ENCODE measurements at regions not wholly inside any gene's neighbourhood (a gene's known extent, or its start where the extent isn't known, plus 50 kb on each side); places are given as distances from the start of the nearest gene placed in this dataset.

DNA sequence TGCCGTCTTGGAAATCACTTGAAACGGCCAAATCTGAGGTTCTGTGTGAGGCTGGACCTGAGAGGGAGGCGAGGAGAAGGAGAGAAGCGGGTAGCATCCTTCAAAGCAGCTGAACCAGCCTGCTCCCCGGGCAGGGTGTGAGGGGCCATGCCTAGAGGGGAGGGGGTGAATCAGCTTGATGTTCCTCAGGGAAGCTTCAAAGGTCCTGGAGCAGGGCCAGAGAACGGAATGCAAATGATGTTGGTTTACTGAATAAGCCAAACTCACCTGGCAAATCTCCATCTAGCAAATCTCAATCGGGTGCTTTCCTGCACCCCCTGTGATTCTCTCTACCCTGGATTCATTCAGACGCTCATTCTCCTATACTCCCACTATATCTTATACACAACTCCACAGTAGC lies 226.9 kb downstream of the WDR11 start:
- TF ChIP-seq POLR2A (IDR thresholded peaks at IDR 0.05) = no peak
- TF ChIP-seq, protein P1, sequence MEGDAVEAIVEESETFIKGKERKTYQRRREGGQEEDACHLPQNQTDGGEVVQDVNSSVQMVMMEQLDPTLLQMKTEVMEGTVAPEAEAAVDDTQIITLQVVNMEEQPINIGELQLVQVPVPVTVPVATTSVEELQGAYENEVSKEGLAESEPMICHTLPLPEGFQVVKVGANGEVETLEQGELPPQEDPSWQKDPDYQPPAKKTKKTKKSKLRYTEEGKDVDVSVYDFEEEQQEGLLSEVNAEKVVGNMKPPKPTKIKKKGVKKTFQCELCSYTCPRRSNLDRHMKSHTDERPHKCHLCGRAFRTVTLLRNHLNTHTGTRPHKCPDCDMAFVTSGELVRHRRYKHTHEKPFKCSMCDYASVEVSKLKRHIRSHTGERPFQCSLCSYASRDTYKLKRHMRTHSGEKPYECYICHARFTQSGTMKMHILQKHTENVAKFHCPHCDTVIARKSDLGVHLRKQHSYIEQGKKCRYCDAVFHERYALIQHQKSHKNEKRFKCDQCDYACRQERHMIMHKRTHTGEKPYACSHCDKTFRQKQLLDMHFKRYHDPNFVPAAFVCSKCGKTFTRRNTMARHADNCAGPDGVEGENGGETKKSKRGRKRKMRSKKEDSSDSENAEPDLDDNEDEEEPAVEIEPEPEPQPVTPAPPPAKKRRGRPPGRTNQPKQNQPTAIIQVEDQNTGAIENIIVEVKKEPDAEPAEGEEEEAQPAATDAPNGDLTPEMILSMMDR (IDR thresholded peaks at IDR 0.05) = no peak
